Left lung (tissue), 4 donors: ENCODE measurements at regions not wholly inside any gene's neighbourhood (a gene's known extent, or its start where the extent isn't known, plus 50 kb on each side); places are given as distances from the start of the nearest gene placed in this dataset.

ENCODE experiments used
- ATAC-seq: fragments of 200-7000 bp; cut with Tn5 transposase; one replicate; pipeline ENCODE4 v1.9.1; 2020; ENCODE audit warnings: moderate library complexity
- DNase-seq, 4 donors: peaks; one replicate each; pipeline ENCODE4 v3.0.0-alpha.2; 2013 to 2020
- H3K27ac ChIP-seq, 2 donors: fragments of 200-600 bp; sonication (generic) in 1 of 2; one replicate each; pipeline versions ENCODE4 v1.5.0 to v1.8.0; 2020 to 2021
- H3K27me3 ChIP-seq, 2 donors: fragments of 200-600 bp; sonication (generic) in 1 of 2; one replicate each; pipeline versions ENCODE4 v1.5.0 to v1.8.0; 2020 to 2021
- H3K36me3 ChIP-seq, 2 donors: fragments of 200-600 bp; sonication (generic) in 1 of 2; one replicate each; pipeline versions ENCODE4 v1.5.0 to v1.8.0; 2020 to 2021
- H3K4me1 ChIP-seq, 2 donors: fragments of 200-600 bp; one replicate each; pipeline ENCODE4 v1.8.0; 2021
- H3K4me3 ChIP-seq, 2 donors: fragments of 200-600 bp; sonication (generic) in 1 of 2; one replicate each; pipeline versions ENCODE4 v1.5.0 to v1.8.0; 2020 to 2021; ENCODE audit warnings: mild to moderate bottlenecking in 1 of 2
- H3K9me3 ChIP-seq, 2 donors: fragments of 200-600 bp; sonication (generic) in 1 of 2; one replicate each; pipeline versions ENCODE4 v1.5.0 to v1.8.0; 2020 to 2021
- intact Hi-C, 2 donors: fragments of 100-400 bp; cut with DNase I; formaldehyde crosslinking; loops; one replicate each; pipeline versions ENCODE4 v1.11.2 to v1.14.2; 2022
- TF ChIP-seq, protein P1 (sequence below), 2 donors: fragments of 200-600 bp; sonication (generic) in 1 of 2; IDR thresholded peaks; one replicate each; pipeline versions ENCODE4 v1.5.0 to v1.8.0; 2021; ENCODE audit warnings: antibody characterized with exemption in 2 of 2
- donor health status: DM: no; HTN: yes; CAD: no.
- donor health status: DM: no; HTN: no; CAD: no.

DNA sequence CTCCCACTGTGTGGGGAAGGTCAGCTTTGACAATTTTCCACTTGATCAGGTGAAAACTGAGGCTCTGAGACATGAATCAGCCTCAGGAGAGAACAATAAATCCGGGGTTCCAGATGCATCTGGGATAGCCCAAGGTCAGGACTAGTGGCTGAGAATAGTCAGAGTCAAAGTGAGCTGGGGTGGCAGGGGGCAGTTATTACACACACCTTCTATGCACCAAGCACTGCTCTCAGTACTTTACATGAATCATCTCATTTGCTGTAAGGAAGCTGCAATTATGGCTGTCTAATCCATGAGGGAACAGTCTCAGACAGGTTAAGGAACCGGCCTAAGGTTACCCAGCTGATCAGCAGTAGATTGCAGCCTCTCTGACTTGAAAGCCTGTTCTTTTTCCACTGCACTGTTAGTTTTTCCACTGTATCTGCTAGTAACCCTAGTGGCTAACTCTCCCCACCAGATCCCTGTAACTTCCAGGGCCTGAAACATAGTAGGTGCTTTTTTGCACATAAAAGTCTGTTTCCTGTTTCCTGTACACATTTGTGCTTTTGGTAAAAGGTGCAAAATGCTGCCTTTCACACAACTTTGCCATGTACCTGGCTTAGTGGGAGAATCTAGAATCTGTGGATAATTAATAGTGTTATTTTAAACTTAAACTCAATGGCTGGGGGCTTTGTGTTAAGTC lies 125.9 kb downstream of the EMX2 start:
- TF ChIP-seq, protein P1, sequence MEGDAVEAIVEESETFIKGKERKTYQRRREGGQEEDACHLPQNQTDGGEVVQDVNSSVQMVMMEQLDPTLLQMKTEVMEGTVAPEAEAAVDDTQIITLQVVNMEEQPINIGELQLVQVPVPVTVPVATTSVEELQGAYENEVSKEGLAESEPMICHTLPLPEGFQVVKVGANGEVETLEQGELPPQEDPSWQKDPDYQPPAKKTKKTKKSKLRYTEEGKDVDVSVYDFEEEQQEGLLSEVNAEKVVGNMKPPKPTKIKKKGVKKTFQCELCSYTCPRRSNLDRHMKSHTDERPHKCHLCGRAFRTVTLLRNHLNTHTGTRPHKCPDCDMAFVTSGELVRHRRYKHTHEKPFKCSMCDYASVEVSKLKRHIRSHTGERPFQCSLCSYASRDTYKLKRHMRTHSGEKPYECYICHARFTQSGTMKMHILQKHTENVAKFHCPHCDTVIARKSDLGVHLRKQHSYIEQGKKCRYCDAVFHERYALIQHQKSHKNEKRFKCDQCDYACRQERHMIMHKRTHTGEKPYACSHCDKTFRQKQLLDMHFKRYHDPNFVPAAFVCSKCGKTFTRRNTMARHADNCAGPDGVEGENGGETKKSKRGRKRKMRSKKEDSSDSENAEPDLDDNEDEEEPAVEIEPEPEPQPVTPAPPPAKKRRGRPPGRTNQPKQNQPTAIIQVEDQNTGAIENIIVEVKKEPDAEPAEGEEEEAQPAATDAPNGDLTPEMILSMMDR (IDR thresholded peaks at IDR 0.05) = no peak
- Histone ChIP-seq H3K36me3 (no peaks in the 10 kb centered on the region), H3K27ac (no peak overlapping the region), H3K27me3 (peaks cover 0 to 7% of the 10 kb centered on the region in 2 donors), H3K4me3 (no peak overlapping the region), H3K4me1 (no peaks in the 10 kb centered on the region), H3K9me3 (no peaks in the 10 kb centered on the region)
- DNase-seq (no peak), ATAC-seq (no peak)
- intact Hi-C loops = no loop called here

DNA sequence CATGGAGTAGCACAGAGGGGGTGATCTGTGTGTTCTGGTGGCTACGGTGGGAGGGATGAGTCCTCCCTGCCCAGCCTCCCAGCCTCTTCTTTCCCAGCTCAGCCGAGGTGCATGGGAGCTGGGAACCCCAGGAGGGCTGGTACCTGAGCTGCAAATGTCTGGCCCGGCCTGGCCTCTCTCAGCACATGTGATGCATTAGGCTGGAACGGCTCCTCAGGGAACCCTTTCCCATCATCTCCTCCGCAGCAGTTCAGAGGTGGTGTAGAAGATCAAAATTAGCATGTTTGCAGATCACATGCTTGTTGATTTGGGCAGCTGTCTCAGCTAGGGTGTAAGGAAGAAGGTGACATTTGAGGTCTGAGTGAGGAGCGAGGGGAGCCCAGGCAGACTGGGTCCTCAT lies 126.6 kb downstream of the EMX2 start:
- TF ChIP-seq, protein P1 (IDR thresholded peaks at IDR 0.05) = no peak
- ATAC-seq = no peak
- Histone ChIP-seq H3K9me3 (no peaks in the 10 kb centered on the region), H3K4me3 (no peak overlapping the region), H3K4me1 (no peaks in the 10 kb centered on the region), H3K36me3 (no peaks in the 10 kb centered on the region), H3K27me3 (peaks cover 0 to 7% of the 10 kb centered on the region in 2 donors), H3K27ac (no peak overlapping the region)
- intact Hi-C loops = no loop called here
- DNase-seq = no peak

DNA sequence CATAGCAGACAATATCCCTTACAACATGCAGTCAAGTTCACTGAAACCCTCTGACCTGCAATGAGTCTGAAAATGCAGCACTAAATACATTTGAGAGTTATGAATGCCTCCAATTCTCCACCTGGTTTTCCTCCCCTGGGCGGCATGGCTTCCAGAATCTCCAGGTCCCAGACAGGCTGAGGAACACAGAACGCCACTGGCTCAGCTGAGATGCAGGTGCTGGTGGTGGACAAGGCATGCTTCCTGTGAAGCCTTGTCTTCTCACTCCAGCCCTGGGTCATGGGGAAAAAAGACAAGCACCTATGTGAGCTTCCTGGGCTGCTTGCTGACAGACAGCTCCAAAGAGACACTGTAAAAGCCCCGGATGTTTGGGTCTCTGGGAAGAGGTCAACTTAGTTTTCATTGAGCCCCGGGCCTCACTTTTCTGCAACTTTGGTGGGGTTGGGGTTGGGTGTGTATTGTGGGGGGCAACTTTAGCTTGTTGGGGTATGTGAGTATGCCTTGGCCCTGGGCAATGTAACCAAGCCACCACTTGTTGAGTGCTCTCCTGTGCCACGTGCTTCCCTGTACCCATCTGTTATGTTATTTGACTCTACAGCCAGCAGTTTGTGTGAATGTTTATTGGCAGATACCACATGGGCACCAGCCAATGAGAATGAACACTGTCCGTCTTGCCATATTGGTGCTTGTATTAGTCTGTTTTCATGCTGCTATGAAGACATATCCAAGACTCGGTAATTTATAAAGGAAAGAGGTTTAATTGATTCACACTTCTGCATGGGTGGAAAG lies 127.8 kb downstream of the EMX2 start:
- Histone ChIP-seq H3K36me3 (no peaks in the 10 kb centered on the region), H3K9me3 (no peaks in the 10 kb centered on the region), H3K4me3 (no peak overlapping the region), H3K27ac (no peak overlapping the region), H3K27me3 (peaks cover 0 to 18% of the 10 kb centered on the region in 2 donors), H3K4me1 (no peaks in the 10 kb centered on the region)
- TF ChIP-seq, protein P1 (IDR thresholded peaks at IDR 0.05) = no peak
- ATAC-seq = no peak
- intact Hi-C loops = no loop called here
- no peak for DNase-seq

DNA sequence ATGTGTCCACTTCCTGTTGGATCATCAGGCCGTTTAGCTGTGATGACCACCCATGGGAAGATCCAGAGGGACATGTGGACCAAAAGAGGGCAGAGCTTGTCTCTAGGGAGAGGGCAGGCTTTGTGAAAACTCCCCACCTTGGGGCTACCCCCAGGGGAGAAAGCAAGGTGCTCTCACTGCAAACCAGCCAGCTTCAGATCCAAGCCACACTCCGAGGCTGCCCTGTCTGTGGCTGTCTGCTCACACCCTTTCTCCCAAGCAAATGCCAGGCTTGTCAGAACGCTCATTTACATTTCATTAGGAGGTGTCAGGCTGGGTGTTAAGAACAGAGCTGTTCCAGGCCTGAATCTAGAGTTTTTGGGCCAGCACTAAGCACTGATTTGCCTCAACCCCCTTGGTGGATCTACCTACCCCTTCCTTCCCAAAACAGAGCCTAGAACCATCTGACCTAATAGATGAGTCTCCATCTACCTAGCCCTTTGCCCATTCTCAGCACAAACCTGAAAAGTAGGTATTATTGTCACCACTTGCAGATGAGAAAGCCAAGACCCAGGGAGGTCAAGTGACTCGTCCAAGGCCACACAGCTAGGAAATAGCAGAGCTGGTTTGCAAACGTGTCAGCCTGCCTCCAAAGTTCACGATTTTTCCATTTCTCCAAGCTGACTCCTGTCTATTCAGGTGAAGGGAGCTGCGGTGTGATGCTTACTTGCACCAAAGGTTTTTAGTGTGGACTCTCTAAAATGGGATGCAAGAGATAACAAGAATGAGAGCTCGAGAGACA lies 130.9 kb downstream of the EMX2 start:
- TF ChIP-seq, protein P1 (IDR thresholded peaks at IDR 0.05) = no peak
- no peak overlapping the region for H3K4me3 ChIP-seq
- no peaks in the 10 kb centered on the region for H3K4me1 ChIP-seq
- no peak overlapping the region for H3K27ac ChIP-seq
- H3K9me3 ChIP-seq = no peaks in the 10 kb centered on the region
- no peak for ATAC-seq
- H3K27me3 ChIP-seq = peaks cover 0 to 38% of the 10 kb centered on the region in 2 donors
- no peak for DNase-seq
- H3K36me3 ChIP-seq = no peaks in the 10 kb centered on the region
- intact Hi-C loops = no loop called here

DNA sequence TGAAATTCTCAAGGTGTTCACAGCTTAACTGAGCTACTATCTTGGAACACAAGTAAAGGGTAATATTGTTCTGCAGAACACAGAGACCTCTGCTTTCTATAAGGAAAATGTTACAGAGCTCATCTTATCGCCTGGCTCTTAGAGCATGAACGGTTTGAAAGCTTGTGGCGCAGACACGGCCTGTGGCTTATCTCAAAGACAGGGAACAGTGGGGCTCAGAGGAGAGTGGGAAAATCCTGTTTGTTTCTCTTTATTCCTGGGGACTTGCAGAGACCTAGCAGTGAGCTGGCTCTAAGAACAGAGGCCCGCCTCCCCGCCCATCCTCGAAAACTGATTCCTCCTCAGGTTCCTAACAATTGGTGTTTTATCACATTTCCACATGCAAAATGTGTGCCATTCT lies 131.7 kb downstream of the EMX2 start:
- no peak for ATAC-seq
- no peak overlapping the region for H3K27ac ChIP-seq
- no peaks in the 10 kb centered on the region for H3K36me3 ChIP-seq
- no peaks in the 10 kb centered on the region for H3K9me3 ChIP-seq
- no peaks in the 10 kb centered on the region for H3K4me1 ChIP-seq
- no peak overlapping the region for H3K4me3 ChIP-seq
- intact Hi-C loops = no loop called here
- H3K27me3 ChIP-seq = peaks cover 0 to 38% of the 10 kb centered on the region in 2 donors
- TF ChIP-seq, protein P1 (IDR thresholded peaks at IDR 0.05) = no peak
- no peak for DNase-seq
